Tibial artery (tissue), 4 donors: ENCODE measurements at regions not wholly inside any gene's neighbourhood (a gene's known extent, or its start where the extent isn't known, plus 50 kb on each side); places are given as distances from the start of the nearest gene placed in this dataset.

Source experiments
- DNase-seq, 2 donors: peaks; one replicate each; pipeline ENCODE4 v3.0.0-alpha.2; 2019
- H3K27ac ChIP-seq, 2 donors: fragments of 200-600 bp; sonication (generic) in 1 of 2; 1 replicate in 1 of 2; 2 replicates in 1 of 2; pipeline ENCODE4 v1.5.1; 2018 to 2019; ENCODE audit warnings: mild to moderate bottlenecking in 1 of 2
- H3K27me3 ChIP-seq, 2 donors: fragments of 200-600 bp; sonication (generic) in 1 of 2; one replicate each; pipeline versions ENCODE4 v1.5.1 to v1.6.0; 2016 to 2019
- H3K36me3 ChIP-seq, 3 donors: fragments of 200-600 bp; sonication (generic) in 2 of 3; one replicate each; pipeline ENCODE4 v1.5.1; 2016 to 2019; ENCODE audit warnings: mild to moderate bottlenecking in 2 of 3
- H3K4me1 ChIP-seq, 4 donors: fragments of 200-600 bp; sonication (generic) in 2 of 4; 1 replicate in 3 of 4; 2 replicates in 1 of 4; pipeline ENCODE4 v1.5.1; 2016 to 2019
- H3K4me3 ChIP-seq, 2 donors: fragments of 200-600 bp; sonication (generic) in 1 of 2; 1 replicate in 1 of 2; 2 replicates in 1 of 2; pipeline ENCODE4 v1.5.1; 2018 to 2019; ENCODE audit warnings: mild to moderate bottlenecking in 2 of 2
- H3K9me3 ChIP-seq, 3 donors: fragments of 200-600 bp; sonication (generic) in 1 of 3; one replicate each; pipeline ENCODE4 v1.5.1; 2016 to 2019
- intact Hi-C: fragments of 100-400 bp; cut with DNase I; formaldehyde crosslinking; loops from one replicate; pipeline ENCODE4 v1.15.0; 2023; ENCODE audit warnings: low total_unique reads
- TF ChIP-seq, protein P1 (sequence below), 2 experiments: fragments of 200-600 bp in 1 of 2; fragments of 450-650 bp in 1 of 2; IDR thresholded peaks; one replicate each; pipeline ENCODE4 v1.5.1; 2017 to 2019; ENCODE audit warnings: antibody characterized with exemption in 2 of 2, mild to moderate bottlenecking in 1 of 2, moderate library complexity in 1 of 2

DNA sequence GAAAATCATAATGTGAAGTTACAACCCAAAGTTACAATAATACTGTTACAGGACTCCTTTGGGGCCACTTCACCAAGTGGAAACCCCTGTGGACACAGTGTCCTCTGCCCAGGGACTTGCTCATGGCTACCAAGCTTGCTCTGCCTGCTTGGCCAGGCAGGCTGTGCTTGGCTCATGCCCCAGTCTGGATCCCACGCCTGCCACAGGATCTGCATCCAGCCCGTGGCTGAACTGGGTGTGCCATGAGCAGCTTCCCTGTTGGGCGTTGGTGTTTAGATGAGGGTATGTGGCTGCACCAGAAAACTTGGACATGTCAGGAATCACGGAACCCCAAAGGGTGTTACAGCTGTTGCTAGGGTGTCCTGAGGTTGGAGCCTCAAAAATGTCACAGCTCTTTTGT is 820.9 kb downstream of the SLC6A15 start:
- no peak for DNase-seq
- no peaks in the 10 kb centered on the region for H3K9me3 ChIP-seq
- intact Hi-C loops, result no loop called here
- H3K36me3 ChIP-seq, result no peaks in the 10 kb centered on the region
- no peaks in the 10 kb centered on the region for H3K4me1 ChIP-seq
- no peak overlapping the region for H3K27ac ChIP-seq
- H3K27me3 ChIP-seq, result no peaks in the 10 kb centered on the region
- TF ChIP-seq, protein P1, sequence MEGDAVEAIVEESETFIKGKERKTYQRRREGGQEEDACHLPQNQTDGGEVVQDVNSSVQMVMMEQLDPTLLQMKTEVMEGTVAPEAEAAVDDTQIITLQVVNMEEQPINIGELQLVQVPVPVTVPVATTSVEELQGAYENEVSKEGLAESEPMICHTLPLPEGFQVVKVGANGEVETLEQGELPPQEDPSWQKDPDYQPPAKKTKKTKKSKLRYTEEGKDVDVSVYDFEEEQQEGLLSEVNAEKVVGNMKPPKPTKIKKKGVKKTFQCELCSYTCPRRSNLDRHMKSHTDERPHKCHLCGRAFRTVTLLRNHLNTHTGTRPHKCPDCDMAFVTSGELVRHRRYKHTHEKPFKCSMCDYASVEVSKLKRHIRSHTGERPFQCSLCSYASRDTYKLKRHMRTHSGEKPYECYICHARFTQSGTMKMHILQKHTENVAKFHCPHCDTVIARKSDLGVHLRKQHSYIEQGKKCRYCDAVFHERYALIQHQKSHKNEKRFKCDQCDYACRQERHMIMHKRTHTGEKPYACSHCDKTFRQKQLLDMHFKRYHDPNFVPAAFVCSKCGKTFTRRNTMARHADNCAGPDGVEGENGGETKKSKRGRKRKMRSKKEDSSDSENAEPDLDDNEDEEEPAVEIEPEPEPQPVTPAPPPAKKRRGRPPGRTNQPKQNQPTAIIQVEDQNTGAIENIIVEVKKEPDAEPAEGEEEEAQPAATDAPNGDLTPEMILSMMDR (IDR thresholded peaks at IDR 0.05), result no peak
- H3K4me3 ChIP-seq, result no peak overlapping the region

DNA sequence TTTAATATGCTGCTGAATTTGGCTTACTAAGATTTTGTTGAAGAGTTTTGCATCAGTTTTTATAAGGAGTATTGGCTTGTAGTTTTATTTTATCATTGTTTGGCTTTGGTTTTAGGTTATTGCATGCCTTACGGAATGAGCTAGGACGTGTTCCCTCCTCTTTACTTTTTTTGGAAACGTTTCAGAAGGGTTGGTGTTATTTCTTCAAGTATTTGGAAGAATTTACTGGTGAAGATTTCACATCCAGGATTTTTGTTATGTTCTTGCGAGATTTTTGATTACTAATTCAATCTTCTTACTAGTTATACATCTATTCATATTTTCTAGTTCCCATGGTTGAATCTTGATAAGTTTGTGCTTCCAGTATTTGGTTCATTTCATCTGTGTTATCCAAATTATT is 823.2 kb downstream of the SLC6A15 start:
- intact Hi-C loops, result no loop called here
- TF ChIP-seq, protein P1 (IDR thresholded peaks at IDR 0.05), result no peak
- Histone ChIP-seq H3K4me1 (no peaks in the 10 kb centered on the region), H3K27me3 (no peaks in the 10 kb centered on the region), H3K27ac (no peak overlapping the region), H3K36me3 (no peaks in the 10 kb centered on the region), H3K9me3 (no peaks in the 10 kb centered on the region), H3K4me3 (no peak overlapping the region)
- DNase-seq, result no peak

DNA sequence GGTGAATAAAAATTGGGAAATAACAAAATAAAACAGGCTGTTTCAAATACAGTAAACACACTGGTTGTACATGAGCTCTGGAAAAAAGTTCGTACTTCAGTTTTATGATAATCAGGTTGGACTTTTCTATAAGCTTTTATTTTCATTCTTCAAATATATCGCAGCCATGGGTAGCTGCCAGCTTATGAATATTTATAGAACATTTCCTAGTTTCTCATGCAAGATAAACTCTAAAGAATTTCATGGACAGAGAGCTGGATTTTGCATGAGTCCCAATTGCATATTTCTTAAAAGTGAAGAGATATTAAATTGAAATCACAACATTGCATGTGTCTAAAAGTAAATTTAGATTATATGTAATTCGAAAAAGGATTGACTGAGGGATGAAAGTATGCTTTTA is 827.6 kb downstream of the SLC6A15 start:
- intact Hi-C loops, result no loop called here
- Histone ChIP-seq H3K4me1 (no peaks in the 10 kb centered on the region), H3K27ac (no peak overlapping the region), H3K4me3 (no peak overlapping the region), H3K27me3 (no peaks in the 10 kb centered on the region), H3K36me3 (no peaks in the 10 kb centered on the region), H3K9me3 (no peaks in the 10 kb centered on the region)
- DNase-seq, result no peak
- TF ChIP-seq, protein P1 (IDR thresholded peaks at IDR 0.05), result no peak

DNA sequence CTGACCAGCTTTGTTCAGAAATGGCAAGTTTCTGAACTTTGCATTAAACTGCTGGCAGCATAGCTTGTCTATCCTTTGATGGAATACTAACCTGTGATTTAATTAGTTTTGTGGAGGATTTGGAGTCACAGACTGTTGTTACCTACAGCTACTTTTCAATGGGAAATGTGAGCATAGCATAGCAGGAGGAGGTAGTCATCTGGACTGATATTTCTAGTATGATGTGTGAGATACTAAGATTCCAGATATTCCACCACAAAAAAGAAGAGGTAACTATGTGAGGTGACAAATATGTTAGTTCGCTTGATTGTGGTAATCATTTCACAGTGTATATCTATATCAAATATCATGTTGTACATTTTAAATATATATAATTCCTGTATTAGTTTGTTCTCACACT is 833.0 kb downstream of the SLC6A15 start:
- TF ChIP-seq, protein P1 (IDR thresholded peaks at IDR 0.05), result no peak
- H3K4me3 ChIP-seq, result no peak overlapping the region
- no peaks in the 10 kb centered on the region for H3K9me3 ChIP-seq
- no peak overlapping the region for H3K27ac ChIP-seq
- no peak for DNase-seq
- H3K27me3 ChIP-seq, result no peaks in the 10 kb centered on the region
- no peaks in the 10 kb centered on the region for H3K4me1 ChIP-seq
- no peaks in the 10 kb centered on the region for H3K36me3 ChIP-seq
- intact Hi-C loops, result no loop called here

DNA sequence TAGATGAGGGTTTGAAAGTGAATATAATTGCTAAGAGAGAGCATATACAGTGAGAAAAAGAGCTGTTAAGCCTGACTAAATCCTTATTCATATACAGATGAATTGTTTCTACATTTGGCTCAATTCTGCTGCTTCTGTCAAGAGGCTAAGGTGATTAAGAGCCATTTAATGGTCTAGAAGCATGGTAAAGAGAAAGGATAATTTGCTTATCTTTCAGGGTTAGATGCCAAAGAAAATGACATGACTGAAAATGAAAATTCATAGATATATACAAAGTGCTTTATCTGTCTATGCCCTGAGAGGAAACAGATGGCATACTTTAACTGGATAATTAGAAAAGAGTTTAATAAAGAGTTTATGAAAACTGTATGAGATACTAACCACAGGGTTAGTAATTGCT is 834.9 kb downstream of the SLC6A15 start:
- Histone ChIP-seq H3K27ac (no peak overlapping the region), H3K4me3 (no peak overlapping the region), H3K27me3 (no peaks in the 10 kb centered on the region), H3K4me1 (no peaks in the 10 kb centered on the region), H3K36me3 (no peaks in the 10 kb centered on the region), H3K9me3 (no peaks in the 10 kb centered on the region)
- no peak for DNase-seq
- intact Hi-C loops, result no loop called here
- TF ChIP-seq, protein P1 (IDR thresholded peaks at IDR 0.05), result no peak

- no peaks in the 10 kb centered on the region for H3K27me3 ChIP-seq
- intact Hi-C loops, result no loop called here
- no peaks in the 10 kb centered on the region for H3K9me3 ChIP-seq
These were observed 836.6 kb downstream of the SLC6A15 start for GRCh38 chr12:84075991-84076390.

More at GRCh38 chr12:84075991-84076390, 836.6 kb downstream of the SLC6A15 start:
- DNase-seq, result no peak
- Histone ChIP-seq H3K4me1 (no peaks in the 10 kb centered on the region), H3K4me3 (no peak overlapping the region), H3K27ac (no peak overlapping the region), H3K36me3 (no peaks in the 10 kb centered on the region)
- TF ChIP-seq, protein P1 (IDR thresholded peaks at IDR 0.05), result no peak
